ENCODE measurements at regions not wholly inside any gene's neighbourhood (a gene's known extent, or its start where the extent isn't known, plus 50 kb on each side); places are given as distances from the start of the nearest gene placed in this dataset.

GRCh38 chr12:33587354-33587753 is 147.7 kb upstream of the SYT10 start:
- Histone ChIP-seq H3K36me3 (ENCODE audit: insufficient read depth) (no peaks in the 10 kb centered on the region), H3K4me3 (no peak overlapping the region), H3K79me2 (replicated peaks; ENCODE audit: insufficient read depth) (no peaks in the 10 kb centered on the region), H3K4me1 (ENCODE audit: insufficient read depth) (peaks cover 39% of the 10 kb centered on the region), H3K27me3 (ENCODE audit: insufficient read depth) (no peaks in the 10 kb centered on the region), H2AFZ (no peak overlapping the region), H4K20me1 (replicated peaks; ENCODE audit: insufficient read depth) (no peaks in the 10 kb centered on the region), H3F3A (replicated peaks; ENCODE audit: low read depth) (no peaks in the 10 kb centered on the region), H3K9me2 (ENCODE audit: insufficient read depth) (0 out of 2 replicates have a peak, but pooled peaks cover 4% of the 10 kb centered on the region), H3K4me2 (peak overlapping the region; percentile 56), H3K27ac (ENCODE audit: low read depth) (peak overlapping the region; percentile 89)
- Mint-ChIP-seq H3K36me3 (ENCODE audit: low read depth) (no peaks in the 10 kb centered on the region), H3K9me3 (no peaks in the 10 kb centered on the region), H3K27me3 (ENCODE audit: insufficient read depth, low read depth, poor library complexity) (no peaks in the 10 kb centered on the region), H3K4me1 (peaks cover 35% of the 10 kb centered on the region), H3K27ac (peak overlapping the region; percentile 95), H3K4me3 (peak overlapping the region; percentile 26)
- TF ChIP-seq, protein P1, sequence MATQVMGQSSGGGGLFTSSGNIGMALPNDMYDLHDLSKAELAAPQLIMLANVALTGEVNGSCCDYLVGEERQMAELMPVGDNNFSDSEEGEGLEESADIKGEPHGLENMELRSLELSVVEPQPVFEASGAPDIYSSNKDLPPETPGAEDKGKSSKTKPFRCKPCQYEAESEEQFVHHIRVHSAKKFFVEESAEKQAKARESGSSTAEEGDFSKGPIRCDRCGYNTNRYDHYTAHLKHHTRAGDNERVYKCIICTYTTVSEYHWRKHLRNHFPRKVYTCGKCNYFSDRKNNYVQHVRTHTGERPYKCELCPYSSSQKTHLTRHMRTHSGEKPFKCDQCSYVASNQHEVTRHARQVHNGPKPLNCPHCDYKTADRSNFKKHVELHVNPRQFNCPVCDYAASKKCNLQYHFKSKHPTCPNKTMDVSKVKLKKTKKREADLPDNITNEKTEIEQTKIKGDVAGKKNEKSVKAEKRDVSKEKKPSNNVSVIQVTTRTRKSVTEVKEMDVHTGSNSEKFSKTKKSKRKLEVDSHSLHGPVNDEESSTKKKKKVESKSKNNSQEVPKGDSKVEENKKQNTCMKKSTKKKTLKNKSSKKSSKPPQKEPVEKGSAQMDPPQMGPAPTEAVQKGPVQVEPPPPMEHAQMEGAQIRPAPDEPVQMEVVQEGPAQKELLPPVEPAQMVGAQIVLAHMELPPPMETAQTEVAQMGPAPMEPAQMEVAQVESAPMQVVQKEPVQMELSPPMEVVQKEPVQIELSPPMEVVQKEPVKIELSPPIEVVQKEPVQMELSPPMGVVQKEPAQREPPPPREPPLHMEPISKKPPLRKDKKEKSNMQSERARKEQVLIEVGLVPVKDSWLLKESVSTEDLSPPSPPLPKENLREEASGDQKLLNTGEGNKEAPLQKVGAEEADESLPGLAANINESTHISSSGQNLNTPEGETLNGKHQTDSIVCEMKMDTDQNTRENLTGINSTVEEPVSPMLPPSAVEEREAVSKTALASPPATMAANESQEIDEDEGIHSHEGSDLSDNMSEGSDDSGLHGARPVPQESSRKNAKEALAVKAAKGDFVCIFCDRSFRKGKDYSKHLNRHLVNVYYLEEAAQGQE (IDR thresholded peaks at IDR 0.05; ENCODE audit: unreplicated experiment), result no peak
- no peak for TF ChIP-seq STAT1 (IDR thresholded peaks at IDR 0.05; ENCODE audit: unreplicated experiment)
- no peak for TF ChIP-seq EZH2 (IDR thresholded peaks at IDR 0.05; ENCODE audit: low read depth, unreplicated experiment)
- TF ChIP-seq JUNB (IDR thresholded peaks at IDR 0.05; ENCODE audit: unreplicated experiment), result no peak
- no peak for TF ChIP-seq NANOG (IDR thresholded peaks at IDR 0.05; ENCODE audit: borderline replicate concordance)
- TF ChIP-seq, protein P2, sequence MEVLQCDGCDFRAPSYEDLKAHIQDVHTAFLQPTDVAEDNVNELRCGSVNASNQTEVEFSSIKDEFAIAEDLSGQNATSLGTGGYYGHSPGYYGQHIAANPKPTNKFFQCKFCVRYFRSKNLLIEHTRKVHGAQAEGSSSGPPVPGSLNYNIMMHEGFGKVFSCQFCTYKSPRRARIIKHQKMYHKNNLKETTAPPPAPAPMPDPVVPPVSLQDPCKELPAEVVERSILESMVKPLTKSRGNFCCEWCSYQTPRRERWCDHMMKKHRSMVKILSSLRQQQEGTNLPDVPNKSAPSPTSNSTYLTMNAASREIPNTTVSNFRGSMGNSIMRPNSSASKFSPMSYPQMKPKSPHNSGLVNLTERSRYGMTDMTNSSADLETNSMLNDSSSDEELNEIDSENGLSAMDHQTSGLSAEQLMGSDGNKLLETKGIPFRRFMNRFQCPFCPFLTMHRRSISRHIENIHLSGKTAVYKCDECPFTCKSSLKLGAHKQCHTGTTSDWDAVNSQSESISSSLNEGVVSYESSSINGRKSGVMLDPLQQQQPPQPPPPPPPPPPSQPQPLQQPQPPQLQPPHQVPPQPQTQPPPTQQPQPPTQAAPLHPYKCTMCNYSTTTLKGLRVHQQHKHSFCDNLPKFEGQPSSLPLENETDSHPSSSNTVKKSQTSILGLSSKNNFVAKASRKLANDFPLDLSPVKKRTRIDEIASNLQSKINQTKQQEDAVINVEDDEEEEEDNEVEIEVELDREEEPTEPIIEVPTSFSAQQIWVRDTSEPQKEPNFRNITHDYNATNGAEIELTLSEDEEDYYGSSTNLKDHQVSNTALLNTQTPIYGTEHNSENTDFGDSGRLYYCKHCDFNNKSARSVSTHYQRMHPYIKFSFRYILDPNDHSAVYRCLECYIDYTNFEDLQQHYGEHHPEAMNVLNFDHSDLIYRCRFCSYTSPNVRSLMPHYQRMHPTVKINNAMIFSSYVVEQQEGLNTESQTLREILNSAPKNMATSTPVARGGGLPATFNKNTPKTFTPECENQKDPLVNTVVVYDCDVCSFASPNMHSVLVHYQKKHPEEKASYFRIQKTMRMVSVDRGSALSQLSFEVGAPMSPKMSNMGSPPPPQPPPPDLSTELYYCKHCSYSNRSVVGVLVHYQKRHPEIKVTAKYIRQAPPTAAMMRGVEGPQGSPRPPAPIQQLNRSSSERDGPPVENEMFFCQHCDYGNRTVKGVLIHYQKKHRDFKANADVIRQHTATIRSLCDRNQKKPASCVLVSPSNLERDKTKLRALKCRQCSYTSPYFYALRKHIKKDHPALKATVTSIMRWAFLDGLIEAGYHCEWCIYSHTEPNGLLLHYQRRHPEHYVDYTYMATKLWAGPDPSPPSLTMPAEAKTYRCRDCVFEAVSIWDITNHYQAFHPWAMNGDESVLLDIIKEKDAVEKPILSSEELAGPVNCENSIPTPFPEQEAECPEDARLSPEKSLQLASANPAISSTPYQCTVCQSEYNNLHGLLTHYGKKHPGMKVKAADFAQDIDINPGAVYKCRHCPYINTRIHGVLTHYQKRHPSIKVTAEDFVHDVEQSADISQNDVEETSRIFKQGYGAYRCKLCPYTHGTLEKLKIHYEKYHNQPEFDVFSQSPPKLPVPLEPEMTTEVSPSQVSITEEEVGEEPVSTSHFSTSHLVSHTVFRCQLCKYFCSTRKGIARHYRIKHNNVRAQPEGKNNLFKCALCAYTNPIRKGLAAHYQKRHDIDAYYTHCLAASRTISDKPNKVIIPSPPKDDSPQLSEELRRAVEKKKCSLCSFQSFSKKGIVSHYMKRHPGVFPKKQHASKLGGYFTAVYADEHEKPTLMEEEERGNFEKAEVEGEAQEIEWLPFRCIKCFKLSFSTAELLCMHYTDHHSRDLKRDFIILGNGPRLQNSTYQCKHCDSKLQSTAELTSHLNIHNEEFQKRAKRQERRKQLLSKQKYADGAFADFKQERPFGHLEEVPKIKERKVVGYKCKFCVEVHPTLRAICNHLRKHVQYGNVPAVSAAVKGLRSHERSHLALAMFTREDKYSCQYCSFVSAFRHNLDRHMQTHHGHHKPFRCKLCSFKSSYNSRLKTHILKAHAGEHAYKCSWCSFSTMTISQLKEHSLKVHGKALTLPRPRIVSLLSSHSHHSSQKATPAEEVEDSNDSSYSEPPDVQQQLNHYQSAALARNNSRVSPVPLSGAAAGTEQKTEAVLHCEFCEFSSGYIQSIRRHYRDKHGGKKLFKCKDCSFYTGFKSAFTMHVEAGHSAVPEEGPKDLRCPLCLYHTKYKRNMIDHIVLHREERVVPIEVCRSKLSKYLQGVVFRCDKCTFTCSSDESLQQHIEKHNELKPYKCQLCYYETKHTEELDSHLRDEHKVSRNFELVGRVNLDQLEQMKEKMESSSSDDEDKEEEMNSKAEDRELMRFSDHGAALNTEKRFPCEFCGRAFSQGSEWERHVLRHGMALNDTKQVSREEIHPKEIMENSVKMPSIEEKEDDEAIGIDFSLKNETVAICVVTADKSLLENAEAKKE (CRISPR knock-in tag; IDR thresholded peaks at IDR 0.05), result no peak
- TF ChIP-seq POLR2AphosphoS5 (IDR thresholded peaks at IDR 0.05; ENCODE audit: low read depth), result no peak
- TF ChIP-seq, protein P3, sequence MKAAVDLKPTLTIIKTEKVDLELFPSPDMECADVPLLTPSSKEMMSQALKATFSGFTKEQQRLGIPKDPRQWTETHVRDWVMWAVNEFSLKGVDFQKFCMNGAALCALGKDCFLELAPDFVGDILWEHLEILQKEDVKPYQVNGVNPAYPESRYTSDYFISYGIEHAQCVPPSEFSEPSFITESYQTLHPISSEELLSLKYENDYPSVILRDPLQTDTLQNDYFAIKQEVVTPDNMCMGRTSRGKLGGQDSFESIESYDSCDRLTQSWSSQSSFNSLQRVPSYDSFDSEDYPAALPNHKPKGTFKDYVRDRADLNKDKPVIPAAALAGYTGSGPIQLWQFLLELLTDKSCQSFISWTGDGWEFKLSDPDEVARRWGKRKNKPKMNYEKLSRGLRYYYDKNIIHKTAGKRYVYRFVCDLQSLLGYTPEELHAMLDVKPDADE (IDR thresholded peaks at IDR 0.05), result no peak
- TF ChIP-seq CREB1 (CRISPR knock-in tag; IDR thresholded peaks at IDR 0.05; ENCODE audit: low read depth), result no peak
- TF ChIP-seq ZNF331 (CRISPR knock-in tag; IDR thresholded peaks at IDR 0.05; ENCODE audit: low read depth), result no peak
- TF ChIP-seq ZNF114 (CRISPR knock-in tag; IDR thresholded peaks at IDR 0.05), result no peak
- no peak for TF ChIP-seq EZH2phosphoT487 (IDR thresholded peaks at IDR 0.05; ENCODE audit: unreplicated experiment)
- TF ChIP-seq CTCF (conservative IDR thresholded peaks at IDR 0.05; ENCODE audit: low read depth in 2 of 2), result no peak
- no peak for ATAC-seq
- DNase-seq (ENCODE audit: low spot score), result no peak
